Medulla oblongata (tissue), 1 donor: ENCODE measurements at regions not wholly inside any gene's neighbourhood (a gene's known extent, or its start where the extent isn't known, plus 50 kb on each side); places are given as distances from the start of the nearest gene placed in this dataset.
A peak's percentile ranks its signal among the peaks of the same experiment; 100 is the strongest.

ENCODE experiments used
- DNase-seq: peaks from one replicate; pipeline ENCODE4 v3.0.0-alpha.2; 2015; ENCODE audit errors: extremely low spot score

DNA sequence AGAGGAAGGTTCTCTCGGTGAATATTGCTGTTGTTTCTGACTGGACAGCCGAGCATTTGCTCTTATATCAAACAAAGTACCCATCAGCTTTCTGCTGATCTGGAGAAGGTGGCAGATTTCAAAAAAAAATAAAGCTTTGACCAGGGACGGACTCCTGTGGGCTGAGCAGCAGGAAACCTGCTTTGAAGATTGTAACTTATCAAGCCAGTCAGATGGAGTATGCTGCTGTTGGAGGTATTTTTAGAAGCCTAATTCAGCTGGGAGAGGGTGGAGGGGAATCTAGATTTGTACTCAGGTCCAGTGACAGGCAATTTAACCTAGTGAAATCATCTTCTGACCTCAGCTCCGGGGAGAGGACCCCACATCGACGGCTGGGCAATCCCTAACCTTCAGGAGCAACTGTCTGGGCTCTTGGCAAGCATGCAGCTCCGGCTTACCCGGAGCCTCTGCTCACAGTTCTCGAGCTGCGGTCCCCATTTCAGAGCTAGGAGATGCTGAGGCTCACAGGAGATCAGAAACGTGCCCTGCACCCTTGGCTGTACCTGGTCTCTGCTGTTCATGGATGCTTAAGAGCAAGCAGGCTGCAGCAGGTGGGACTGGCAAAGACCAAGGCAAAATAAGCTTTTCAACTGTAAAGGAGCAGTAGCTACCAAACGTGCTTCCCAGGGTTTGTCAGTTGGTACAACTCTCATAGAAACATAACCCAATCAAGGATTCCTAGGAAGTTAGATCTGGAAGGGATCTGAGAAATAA lies 89.3 kb upstream of the ST8SIA2 start:
- no peak for DNase-seq

DNA sequence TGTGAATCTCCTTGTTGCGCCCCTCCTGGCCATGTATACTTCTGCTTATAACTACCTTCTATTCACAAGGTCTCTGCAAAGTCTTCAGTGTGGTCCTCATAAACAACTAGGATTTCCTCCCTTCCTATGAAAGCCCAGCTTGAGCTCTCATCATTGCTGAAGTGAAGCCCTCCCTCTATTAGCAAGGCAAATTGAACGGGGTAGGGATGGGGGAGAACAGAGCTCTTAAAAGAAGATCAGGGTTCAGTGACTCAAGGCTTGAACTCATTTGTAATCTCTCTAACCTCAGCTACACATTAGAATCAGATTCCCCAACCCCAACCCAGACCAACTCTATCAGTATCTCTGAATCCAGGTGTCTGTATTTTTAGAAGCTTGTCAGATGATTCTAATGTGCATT lies 88.3 kb upstream of the ST8SIA2 start:
- no peak for DNase-seq

DNA sequence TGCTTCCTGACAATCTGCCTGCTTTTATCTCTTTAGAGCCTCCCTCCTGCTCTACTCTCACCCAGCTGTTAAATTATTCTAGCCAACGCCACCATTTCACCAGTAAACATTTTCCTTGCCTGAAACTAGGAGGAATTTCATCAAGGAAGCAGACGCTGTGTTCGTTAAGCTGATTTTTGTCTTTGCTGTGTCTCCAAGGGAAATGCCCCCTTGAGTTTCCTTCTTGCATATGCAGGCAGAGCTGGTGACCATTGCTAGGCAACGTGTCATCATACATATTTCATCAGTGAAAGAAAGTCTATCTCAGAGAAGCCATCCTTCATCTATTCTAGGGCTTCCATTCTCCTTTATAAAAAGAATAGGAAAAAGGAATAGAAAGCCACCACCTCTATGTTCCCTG lies 87.0 kb upstream of the ST8SIA2 start:
- no peak for DNase-seq

DNA sequence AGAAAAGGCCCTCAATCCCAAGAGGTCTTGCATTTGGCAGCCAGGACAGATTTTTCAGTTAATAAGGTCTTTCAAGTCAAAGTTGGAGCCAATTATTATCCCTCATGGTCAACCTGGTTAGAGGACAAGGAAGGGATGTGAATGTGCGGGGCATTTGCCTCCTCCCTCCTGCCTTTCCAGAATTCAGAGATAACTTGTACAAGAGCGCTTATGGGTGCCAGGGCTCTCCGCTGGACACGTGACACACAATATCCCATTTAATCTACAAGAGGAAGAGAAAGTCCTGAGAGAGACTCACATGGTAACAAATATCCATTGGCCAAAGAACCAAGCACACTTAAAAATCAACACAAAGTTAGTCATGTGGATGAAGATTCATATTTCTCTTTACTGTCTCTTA lies 78.5 kb upstream of the ST8SIA2 start:
- no peak for DNase-seq

DNA sequence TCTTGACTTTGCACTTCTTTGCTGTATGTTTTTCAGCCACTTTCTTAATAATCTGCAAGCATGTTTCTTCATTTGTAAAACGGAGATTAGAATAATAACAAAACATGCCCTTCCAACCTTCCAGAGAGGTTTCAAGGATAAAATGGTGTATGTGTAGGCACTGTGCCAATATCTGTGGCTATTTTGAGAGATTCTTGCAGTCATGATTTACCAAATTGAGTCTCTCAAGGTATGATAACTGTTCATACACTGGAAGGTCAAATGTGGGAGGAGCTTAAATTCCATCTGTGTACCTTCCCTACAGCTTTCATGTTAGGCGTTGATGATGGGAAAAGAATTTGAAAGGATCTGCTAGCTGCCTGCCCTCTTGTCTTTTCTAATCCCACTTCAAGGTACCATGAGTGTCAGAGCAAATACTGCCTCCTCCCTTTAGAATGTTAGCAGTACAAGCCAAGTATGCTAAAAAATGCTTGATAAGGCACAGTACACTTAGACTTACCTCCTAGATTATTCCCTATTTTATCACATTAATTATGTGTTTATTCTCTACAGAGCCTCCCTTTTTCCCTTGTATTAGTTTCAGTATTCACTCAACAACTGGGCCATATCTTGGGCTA lies 78.0 kb upstream of the ST8SIA2 start:
- no peak for DNase-seq

DNA sequence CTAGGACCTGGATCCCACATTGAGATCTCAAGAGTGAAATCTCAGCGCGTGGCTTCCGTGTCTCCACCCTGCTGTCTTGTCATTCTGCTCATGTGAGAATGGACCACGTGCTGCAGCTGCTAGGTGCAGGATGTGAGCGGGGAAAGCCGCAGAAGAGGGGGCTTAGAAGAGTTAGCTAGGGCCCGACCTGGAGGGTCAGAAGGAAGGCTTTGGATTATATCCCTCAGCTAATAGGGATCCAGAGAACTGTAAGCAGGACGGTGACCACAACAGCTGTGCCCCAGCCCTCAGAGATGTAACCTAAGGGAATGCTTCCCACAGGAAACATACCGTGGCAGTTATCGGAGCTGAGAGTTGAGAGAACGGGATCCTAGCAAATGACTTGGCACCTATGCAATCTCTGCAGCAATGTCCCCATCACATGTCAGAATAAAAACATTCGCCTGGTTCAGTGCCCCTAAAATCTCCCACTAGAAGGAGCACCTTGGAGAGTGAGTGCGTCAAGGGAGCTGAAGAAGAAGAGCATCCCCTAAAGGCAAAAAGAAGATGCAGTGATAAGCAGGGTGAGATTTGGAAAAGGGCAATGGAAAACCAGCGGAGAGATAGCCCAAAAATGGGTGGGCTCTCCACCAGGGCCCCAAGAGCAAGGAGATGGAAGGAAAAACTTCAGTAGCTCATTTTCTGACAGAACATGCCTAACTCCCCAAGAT lies 76.9 kb upstream of the ST8SIA2 start:
- no peak for DNase-seq

DNA sequence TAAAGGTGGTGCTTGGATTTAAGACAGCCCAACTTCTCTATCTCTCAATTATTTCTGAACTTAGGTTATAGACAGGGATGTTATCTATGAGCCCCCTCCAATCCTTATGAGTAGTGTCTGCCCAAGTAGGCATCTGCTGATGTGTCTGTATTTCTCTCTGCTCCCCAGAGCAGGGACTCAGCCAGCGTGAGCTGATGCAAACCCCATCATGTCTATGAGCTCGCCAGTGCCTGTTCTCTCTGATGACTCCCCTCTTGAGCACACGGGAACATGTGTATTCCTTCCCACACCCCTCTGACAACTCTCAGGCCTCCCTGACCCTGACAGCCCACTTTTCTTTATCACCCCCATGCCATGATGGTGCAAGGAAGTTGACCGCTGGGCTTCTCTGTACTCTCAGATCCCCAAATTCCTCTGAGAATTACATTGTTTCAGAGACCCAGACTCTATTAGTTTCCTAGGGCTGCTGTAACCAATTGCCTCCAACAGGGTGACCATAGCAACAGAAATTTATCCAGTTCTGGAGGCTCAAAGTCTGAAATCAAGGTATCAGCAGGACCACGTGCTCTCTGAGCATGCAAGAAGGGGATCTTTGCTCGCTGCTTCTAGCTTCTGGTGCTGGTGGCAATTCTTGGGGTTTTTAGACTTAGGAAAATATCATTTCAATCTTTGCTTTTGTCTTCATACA lies 73.5 kb upstream of the ST8SIA2 start:
- DNase-seq: no peak

DNA sequence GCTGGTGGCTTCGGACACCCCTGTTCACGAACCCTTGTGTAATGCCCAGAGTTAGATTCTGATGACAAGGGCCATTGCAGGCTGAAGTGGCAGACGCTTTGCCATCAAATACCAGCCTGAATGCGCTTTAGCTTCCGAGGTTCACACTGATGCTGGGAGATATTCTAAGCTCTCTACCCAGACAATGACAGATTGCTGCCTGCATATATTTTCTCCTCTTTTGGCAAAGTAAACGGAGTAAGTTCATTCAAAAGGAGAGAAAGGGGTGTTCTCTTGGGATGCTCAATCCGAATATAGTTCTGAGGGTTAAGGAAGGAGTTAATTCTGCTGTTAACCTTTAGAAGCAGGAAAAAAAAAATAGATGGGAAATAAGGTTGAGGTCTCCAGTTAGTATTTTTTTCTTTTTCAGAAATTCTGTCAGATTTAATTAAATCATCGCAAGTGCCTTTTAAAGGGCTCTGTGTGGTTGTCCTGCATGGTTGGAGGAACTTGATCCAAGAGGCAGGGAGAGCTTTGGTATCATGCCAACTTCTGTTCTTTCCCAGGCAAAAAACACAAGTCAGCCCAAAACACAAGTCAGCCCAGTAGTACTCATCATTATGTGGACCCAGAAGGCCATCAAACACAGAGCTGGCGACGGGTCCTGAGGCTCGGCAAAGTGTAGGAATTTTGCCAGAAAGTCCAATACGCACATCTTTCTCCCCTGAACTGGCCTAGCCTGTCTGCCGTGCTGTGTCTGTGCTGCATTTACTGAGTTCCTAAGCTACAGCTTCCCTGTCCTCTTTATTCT lies 70.9 kb upstream of the ST8SIA2 start:
- DNase-seq: peak; percentile 63

DNA sequence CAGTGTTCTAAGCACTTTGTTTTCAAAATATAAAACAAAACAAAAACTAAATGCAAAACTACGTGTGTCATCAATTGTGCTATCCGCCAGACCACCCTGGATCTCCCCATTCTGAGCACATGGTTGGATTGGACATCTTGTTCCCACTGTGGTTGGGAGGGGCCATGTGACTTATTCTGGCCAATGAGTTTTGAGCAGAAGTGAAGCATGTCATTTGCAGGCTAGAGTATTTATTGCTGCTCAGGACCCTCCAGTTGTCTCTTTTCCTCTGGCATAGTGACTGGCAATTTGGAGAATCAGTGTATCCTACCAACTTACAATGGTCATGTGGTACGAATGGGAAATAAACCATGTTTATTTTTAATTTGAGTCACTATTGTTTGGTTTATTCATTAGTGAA lies 70.2 kb upstream of the ST8SIA2 start:
- DNase-seq: no peak

DNA sequence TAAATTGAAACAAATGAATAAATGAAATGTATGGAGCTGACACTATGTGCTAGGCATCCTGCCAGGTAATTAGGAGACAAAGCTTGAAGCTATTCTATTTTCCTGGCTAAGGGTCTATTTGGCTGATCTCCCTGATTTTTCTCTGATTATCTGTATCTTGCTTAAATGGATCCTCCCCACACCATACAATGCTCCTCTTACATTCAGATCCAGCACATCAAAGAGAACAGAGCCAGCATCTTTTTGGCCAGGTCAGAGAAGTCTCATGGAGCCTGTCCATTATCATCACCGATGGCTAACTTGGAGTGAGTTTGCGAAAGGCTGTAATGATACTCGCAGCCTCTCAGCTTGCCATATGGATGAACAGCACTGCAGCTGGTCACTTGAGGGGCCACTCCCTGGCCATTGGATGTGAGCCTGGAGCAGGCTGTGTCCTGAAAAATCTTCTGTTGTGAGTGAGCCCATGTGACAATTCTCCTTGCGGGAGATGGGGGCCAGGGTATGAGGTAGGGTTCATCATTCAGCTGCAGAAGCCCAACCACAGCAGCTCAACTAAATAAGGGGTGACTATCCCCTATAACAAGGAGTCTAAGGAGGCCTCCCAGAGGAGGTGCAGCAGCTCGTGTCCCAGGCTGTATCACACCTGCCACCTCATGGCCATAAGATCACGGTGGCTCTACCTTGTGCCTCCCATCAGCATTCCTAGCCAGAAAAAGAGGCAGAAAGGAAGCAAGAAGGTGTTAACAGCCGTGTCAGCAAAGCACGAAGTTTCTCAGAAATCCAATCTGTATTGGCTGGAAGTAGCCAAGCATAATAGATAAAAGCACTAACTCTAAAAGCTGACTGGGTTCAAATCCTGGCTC lies 69.3 kb upstream of the ST8SIA2 start:
- no peak for DNase-seq

DNA sequence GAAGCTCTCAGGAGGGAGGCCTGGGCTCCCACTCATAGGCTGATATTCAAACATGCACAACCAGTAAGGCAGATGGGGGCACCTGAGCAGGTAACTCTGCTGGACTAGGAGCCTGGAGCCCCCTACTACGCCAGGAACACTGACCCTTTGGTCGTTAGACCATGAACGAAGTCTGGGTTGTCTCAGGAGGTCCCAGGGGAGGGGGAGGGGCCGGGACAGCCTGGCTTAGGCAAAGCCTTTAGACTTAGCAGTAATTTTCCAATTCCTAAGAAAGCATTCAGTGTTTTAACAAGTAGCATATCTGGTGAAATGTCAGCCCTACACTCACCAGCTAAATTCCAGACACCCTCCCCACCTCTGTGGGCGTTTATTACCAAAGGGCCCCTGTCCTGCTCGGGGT lies 67.4 kb upstream of the ST8SIA2 start:
- DNase-seq: no peak

DNA sequence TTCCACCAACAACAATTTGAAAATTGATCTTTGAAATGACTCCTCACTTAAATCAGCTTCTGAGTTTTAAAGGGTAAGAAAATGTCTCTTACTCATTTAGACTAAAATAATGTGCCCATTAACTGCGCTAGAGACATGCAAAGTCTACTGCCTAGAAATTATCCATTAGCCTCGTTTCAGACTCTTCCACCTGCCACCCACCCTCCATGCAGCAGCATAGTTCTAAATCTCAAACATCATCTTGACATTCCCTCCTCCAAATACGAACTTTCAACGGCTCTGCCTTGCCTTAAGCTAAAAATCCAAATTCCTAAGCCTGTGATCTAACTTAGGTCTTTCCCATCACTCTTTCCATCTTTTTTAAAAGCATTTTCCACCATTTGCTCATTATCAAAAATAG lies 66.6 kb upstream of the ST8SIA2 start:
- DNase-seq: no peak

DNA sequence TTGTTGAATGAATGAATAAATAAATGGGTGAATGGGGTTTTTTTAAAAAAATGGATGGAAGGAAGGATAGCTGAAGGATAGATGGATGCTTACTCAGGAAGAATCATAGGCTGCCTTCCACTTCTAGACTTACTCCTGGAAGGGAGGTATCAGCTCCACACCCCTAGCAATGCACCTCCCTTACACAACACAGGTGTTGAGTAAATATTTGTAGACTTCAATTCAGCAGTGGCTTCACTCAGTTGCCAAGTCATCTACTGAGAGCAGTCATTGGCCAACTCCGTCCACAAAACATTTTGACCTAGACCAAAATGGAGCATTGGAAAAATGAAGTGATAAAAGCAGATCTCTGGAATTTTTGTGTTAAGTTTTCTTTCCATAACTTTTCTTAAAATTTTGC lies 65.5 kb upstream of the ST8SIA2 start:
- DNase-seq: no peak

DNA sequence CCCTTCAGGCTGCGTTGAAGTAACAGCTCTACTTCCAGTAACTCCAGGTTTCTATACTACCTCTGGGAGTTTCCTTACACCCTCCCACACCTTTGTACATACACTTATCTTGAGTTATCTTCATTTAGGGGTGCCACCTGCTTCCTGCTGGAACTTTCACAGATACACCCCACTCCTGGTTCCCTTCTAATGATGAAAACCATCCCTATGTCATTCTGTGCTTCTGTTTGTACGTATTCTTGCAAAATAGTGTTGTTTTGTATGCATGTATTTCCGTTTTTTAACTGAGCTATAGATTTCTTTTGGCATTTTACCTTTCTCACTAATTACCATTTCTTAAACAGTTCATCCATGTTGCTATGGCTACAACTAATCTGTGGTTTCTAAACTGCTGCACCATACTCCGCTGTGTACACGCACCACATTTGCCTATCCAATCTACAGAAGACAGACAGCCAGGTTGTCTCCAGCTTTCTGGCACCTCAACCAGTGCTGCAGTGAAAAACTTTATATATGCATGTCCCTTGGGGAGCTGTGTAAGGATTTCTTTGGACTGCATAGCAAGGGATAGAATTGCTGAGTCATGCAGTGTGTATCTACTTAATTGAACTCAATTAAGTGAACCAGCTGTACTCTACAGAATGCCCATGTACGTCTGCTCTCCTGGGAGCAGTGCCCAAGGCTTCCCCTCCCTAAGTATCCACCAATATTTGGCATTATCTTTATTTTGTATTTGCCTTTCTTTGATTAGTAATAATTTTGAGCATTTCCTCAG lies 61.4 kb upstream of the ST8SIA2 start:
- no peak for DNase-seq

DNA sequence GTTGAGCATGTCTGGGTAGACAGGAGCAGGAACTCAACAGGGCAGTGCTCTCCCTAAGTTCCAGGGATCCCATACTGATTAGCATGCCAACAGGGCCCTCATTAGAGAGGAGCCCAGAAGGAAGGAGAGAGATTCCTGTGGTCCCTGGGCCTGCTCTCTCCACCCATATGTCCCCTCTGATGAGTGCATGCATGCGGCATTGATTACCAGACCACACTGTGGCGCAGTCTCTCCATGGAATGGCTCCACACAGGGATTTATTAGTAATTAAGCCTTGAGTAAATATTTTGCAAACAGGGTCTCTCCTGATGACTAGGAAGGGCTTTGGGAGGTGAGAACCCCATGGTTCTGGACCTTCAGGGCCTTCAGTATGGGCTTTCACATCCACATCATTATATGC lies 60.0 kb upstream of the ST8SIA2 start:
- DNase-seq: no peak

DNA sequence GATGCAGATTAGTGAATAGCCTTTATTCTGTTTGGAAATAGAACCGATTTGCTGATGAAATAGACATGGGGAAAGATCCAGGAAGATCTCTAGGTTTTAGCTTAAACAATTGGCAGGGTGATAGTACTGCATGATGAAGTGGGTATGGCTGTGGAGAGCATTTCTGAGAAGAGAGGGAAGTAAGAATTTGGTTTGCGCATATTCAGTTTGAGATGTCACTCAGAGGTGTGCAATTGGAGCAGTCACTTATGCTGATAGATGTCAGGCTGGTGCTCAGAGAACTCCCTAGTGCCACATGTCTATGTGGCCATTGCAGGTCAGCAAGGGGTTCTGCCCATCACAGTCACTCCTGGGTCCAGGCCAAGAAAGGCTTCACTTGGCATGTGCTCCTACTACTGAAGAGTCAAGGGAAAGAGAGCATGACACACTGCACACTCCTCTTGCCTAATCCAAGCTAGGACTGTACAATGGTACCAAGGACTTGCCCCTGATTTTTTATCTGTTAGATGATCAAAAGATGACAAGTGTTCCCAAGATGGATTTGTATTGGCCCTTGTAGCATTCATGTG lies 57.2 kb upstream of the ST8SIA2 start:
- DNase-seq: no peak

DNA sequence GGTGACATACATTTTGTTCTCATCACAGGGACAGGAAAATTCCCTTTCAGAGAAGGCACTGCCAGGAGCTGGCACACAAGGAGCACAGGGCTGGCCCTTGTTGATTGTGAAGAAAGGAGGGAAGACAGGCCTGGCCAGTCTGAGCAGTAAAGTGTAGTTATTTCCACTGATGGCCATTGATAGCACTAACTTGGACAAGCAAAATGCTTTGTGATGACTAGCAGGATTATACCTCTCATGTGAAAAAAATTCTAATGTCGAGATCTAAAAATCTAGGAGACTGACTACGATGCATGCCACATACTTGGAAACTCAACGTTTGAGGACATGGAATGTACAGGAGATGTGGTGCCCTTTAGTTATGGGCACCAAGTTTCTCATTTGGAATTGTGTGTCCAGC lies 54.3 kb upstream of the ST8SIA2 start:
- no peak for DNase-seq
